Endodermal cell (in vitro differentiated cells): ENCODE measurements at regions not wholly inside any gene's neighbourhood (a gene's known extent, or its start where the extent isn't known, plus 50 kb on each side); places are given as distances from the start of the nearest gene placed in this dataset.

ENCODE experiments used
- DNase-seq: peaks from one replicate; pipeline ENCODE4 v3.0.0-alpha.2; 2017
- H3K27ac ChIP-seq: 2 replicates; pipeline ENCODE4 v1.5.1; 2013; ENCODE audit warnings: mild to moderate bottlenecking, low read depth, low read length, moderate library complexity
- H3K27me3 ChIP-seq: 2 replicates; pipeline ENCODE4 v1.6.1; 2013; ENCODE audit warnings: mild to moderate bottlenecking, low read length, moderate library complexity; ENCODE audit not compliant: insufficient read depth, control insufficient read depth, poor library complexity, severe bottlenecking
- H3K36me3 ChIP-seq: 2 replicates; pipeline ENCODE4 v1.7.0; 2013; ENCODE audit warnings: mild to moderate bottlenecking, low read length, moderate library complexity; ENCODE audit not compliant: control insufficient read depth, insufficient read depth
- H3K4me1 ChIP-seq: one replicate; pipeline ENCODE4 v1.7.0; 2013; ENCODE audit warnings: low read length; ENCODE audit not compliant: control insufficient read depth, insufficient read depth
- H3K4me3 ChIP-seq: 2 replicates; pipeline ENCODE4 v1.5.1; 2013; ENCODE audit warnings: mild to moderate bottlenecking, low read length, moderate library complexity
- H3K9ac ChIP-seq: 2 replicates; pipeline ENCODE4 v1.6.1; 2013; ENCODE audit warnings: mild to moderate bottlenecking, low read length, moderate library complexity; ENCODE audit not compliant: poor library complexity, severe bottlenecking; ENCODE audit errors: extremely low read depth
- H3K9me3 ChIP-seq: 2 replicates; pipeline ENCODE4 v1.6.1; 2013; ENCODE audit warnings: mild to moderate bottlenecking, low read length, moderate library complexity; ENCODE audit not compliant: control insufficient read depth
- H3K27ac Mint-ChIP-seq: 2 replicates; pipeline ENCODE4 v1.8.0; 2020; ENCODE audit warnings: mixed read lengths
- H3K27me3 Mint-ChIP-seq: 2 replicates; pipeline ENCODE4 v1.8.0; 2021; ENCODE audit warnings: mild to moderate bottlenecking, mixed read lengths; ENCODE audit not compliant: insufficient read depth
- H3K36me3 Mint-ChIP-seq: 2 replicates; pipeline ENCODE4 v1.8.0; 2020; ENCODE audit warnings: low read depth, mixed read lengths
- H3K4me1 Mint-ChIP-seq: 2 replicates; pipeline ENCODE4 v1.8.0; 2020; ENCODE audit warnings: mixed read lengths
- H3K4me3 Mint-ChIP-seq: 2 replicates; pipeline ENCODE4 v1.8.0; 2020; ENCODE audit warnings: mild to moderate bottlenecking, moderate library complexity, mixed read lengths
- H3K9me3 Mint-ChIP-seq: 2 replicates; pipeline ENCODE4 v1.8.0; 2020; ENCODE audit warnings: mild to moderate bottlenecking, mixed read lengths
- WGBS, 2 experiments: methylation state at CpG; one replicate each; pipeline versions ENCODE4 v1.1.5 to v1.1.7; 2013; ENCODE audit warnings: missing lambda C conversion rate in 2 of 2, mixed read lengths in 1 of 2; ENCODE audit not compliant: insufficient coverage in 1 of 2, insufficient read length in 1 of 2; 5-methylcytosine and 5-hydroxymethylcytosine counted together
- TF ChIP-seq, protein P1 (sequence below): fragments of 200-600 bp; sonication (generic); conservative IDR thresholded peaks from 2 replicates; pipeline ENCODE4 v1.5.0; 2021; ENCODE audit warnings: antibody characterized with exemption, mild to moderate bottlenecking

DNA sequence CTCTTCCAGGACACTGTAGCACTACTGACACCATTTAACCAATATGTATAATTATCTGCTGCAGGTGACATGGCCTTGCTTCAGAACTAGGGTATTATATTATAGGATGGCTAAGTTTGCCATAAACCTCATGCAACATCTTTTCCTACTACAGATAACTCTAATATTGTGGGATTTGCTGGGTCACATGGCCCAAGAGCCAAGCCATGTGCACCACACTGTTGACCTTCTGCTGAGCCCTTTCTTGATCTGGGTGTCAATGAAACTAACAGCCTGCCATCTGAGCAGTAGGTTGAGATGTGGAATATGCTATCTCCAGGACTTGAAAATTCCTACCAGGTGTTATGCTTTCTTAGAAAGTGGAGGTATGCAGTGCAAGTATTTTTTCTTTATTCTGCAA, 2291.1 kb downstream of the MRPL39 start:
- H3K27me3 Mint-ChIP-seq, result no peaks in the 10 kb centered on the region
- Histone ChIP-seq H3K4me1 (no peaks in the 10 kb centered on the region), H3K36me3 (no peaks in the 10 kb centered on the region), H3K9ac (no peak overlapping the region), H3K9me3 (no peaks in the 10 kb centered on the region), H3K4me3 (no peak overlapping the region), H3K27ac (no peak overlapping the region), H3K27me3 (no peaks in the 10 kb centered on the region)
- no peak overlapping the region for H3K27ac Mint-ChIP-seq
- no peaks in the 10 kb centered on the region for H3K36me3 Mint-ChIP-seq
- no peaks in the 10 kb centered on the region for H3K4me1 Mint-ChIP-seq
- H3K4me3 Mint-ChIP-seq, result no peak overlapping the region
- TF ChIP-seq, protein P1, sequence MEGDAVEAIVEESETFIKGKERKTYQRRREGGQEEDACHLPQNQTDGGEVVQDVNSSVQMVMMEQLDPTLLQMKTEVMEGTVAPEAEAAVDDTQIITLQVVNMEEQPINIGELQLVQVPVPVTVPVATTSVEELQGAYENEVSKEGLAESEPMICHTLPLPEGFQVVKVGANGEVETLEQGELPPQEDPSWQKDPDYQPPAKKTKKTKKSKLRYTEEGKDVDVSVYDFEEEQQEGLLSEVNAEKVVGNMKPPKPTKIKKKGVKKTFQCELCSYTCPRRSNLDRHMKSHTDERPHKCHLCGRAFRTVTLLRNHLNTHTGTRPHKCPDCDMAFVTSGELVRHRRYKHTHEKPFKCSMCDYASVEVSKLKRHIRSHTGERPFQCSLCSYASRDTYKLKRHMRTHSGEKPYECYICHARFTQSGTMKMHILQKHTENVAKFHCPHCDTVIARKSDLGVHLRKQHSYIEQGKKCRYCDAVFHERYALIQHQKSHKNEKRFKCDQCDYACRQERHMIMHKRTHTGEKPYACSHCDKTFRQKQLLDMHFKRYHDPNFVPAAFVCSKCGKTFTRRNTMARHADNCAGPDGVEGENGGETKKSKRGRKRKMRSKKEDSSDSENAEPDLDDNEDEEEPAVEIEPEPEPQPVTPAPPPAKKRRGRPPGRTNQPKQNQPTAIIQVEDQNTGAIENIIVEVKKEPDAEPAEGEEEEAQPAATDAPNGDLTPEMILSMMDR, result no peak
- no peak for DNase-seq
- no peaks in the 10 kb centered on the region for H3K9me3 Mint-ChIP-seq

DNA sequence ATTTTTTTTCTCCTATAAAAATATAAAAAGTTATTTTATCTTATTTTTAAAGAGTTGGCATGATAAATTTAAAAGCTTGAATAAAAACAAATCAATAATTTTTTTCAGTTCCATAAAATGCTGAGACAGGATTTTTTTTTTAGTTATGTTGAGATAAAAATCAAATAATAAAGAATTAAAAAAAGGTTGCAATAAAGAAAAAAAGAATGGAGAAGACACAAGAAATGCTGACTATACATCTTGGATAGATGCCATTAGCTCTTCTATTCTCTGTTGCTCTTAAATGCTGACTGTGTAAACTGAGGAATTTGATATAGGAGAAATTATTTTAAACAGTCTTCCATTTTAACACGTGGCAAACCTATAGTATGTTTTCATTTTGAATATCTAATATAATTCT, 2298.5 kb downstream of the MRPL39 start:
- no peak for DNase-seq
- H3K4me3 ChIP-seq, result no peak overlapping the region
- H3K36me3 ChIP-seq, result no peaks in the 10 kb centered on the region
- H3K27ac ChIP-seq, result no peak overlapping the region
- H3K4me1 Mint-ChIP-seq, result no peaks in the 10 kb centered on the region
- no CpG with 5 or more reads among the region's 1 CpG for WGBS, 2 experiments
- H3K9me3 Mint-ChIP-seq, result no peaks in the 10 kb centered on the region
- H3K4me3 Mint-ChIP-seq, result no peak overlapping the region
- H3K27ac Mint-ChIP-seq, result no peak overlapping the region
- H3K36me3 Mint-ChIP-seq, result no peaks in the 10 kb centered on the region
- TF ChIP-seq, protein P1, result no peak
- H3K4me1 ChIP-seq, result no peaks in the 10 kb centered on the region
- H3K9ac ChIP-seq, result no peak overlapping the region
- no peaks in the 10 kb centered on the region for H3K9me3 ChIP-seq
- no peaks in the 10 kb centered on the region for H3K27me3 Mint-ChIP-seq
- H3K27me3 ChIP-seq, result no peaks in the 10 kb centered on the region

DNA sequence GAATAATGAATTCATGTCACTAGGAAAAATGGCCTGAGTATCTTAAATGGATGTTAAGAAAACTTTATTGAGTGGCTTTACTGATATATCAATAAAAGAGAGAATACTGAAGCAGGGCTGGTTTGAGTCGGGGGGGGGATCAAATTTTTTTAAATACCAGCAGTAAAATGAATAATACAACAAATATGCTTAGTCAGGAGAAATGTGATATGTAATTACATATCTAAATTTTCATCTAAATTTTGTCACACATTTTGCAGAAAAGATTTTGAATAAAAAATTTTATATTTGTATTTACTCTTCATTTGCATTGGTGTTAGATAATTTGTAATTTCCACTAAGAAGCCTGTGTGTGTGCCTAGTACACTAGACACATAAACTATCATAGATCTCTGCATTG, 2300.2 kb downstream of the MRPL39 start:
- Histone ChIP-seq H3K27me3 (no peaks in the 10 kb centered on the region), H3K9me3 (no peaks in the 10 kb centered on the region), H3K4me1 (no peaks in the 10 kb centered on the region), H3K9ac (no peak overlapping the region), H3K36me3 (no peaks in the 10 kb centered on the region), H3K27ac (no peak overlapping the region), H3K4me3 (no peak overlapping the region)
- TF ChIP-seq, protein P1, result no peak
- Mint-ChIP-seq H3K4me3 (no peak overlapping the region), H3K27me3 (no peaks in the 10 kb centered on the region), H3K4me1 (no peaks in the 10 kb centered on the region), H3K27ac (no peak overlapping the region), H3K36me3 (no peaks in the 10 kb centered on the region), H3K9me3 (no peaks in the 10 kb centered on the region)
- no peak for DNase-seq
- no CpG with 5 or more reads among the region's 1 CpG for WGBS, 2 experiments
